MM.1S (cell line): ENCODE measurements at regions not wholly inside any gene's neighbourhood (a gene's known extent, or its start where the extent isn't known, plus 50 kb on each side); places are given as distances from the start of the nearest gene placed in this dataset.

Experiments used
- DNase-seq: peaks from one replicate; pipeline ENCODE4 v3.0.0-alpha.2; 2015
- H2AFZ ChIP-seq: fragments of 300-600 bp; sonication (generic); 2 replicates; pipeline ENCODE4 v1.6.0; 2016; ENCODE audit warnings: antibody characterized with exemption, low read length
- H3F3A ChIP-seq: fragments of 300-600 bp; sonication (generic); 2 replicates; pipeline ENCODE4 v1.6.1; 2016; ENCODE audit warnings: mild to moderate bottlenecking, antibody characterized with exemption, low read length, moderate library complexity, mixed read lengths; ENCODE audit not compliant: insufficient read depth
- H3K27ac ChIP-seq: fragments of 300-600 bp; sonication (generic); 2 replicates; pipeline ENCODE4 v1.5.1; 2016; ENCODE audit warnings: mild to moderate bottlenecking, low read length
- H3K27me3 ChIP-seq: fragments of 300-600 bp; sonication (generic); replicated peaks from 2 replicates; pipeline ENCODE4 v1.6.0; 2016; ENCODE audit warnings: low read length; ENCODE audit not compliant: insufficient read depth
- H3K36me3 ChIP-seq: fragments of 300-600 bp; sonication (generic); replicated peaks from 2 replicates; pipeline ENCODE4 v1.6.1; 2016; ENCODE audit warnings: mild to moderate bottlenecking, low read length, mixed read lengths; ENCODE audit not compliant: insufficient read depth
- H3K4me1 ChIP-seq: fragments of 300-600 bp; sonication (generic); 2 replicates; pipeline ENCODE4 v1.6.1; 2016; ENCODE audit warnings: low read length, mixed read lengths
- H3K4me2 ChIP-seq: fragments of 300-600 bp; sonication (generic); 2 replicates; pipeline ENCODE4 v1.6.0; 2016; ENCODE audit warnings: low read depth, low read length
- H3K4me3 ChIP-seq: fragments of 300-600 bp; sonication (generic); 2 replicates; pipeline ENCODE4 v1.5.1; 2016; ENCODE audit warnings: low read length, mixed read lengths
- H3K79me2 ChIP-seq: fragments of 300-600 bp; sonication (generic); 2 replicates; pipeline ENCODE4 v1.6.1; 2016; ENCODE audit warnings: mixed run types, low read length, mixed read lengths
- H3K9ac ChIP-seq: fragments of 300-600 bp; sonication (generic); 2 replicates; pipeline ENCODE4 v1.6.1; 2016; ENCODE audit warnings: low read length, mixed read lengths
- H3K9me2 ChIP-seq: fragments of 300-600 bp; sonication (generic); replicated peaks from 2 replicates; pipeline ENCODE4 v1.6.1; 2016; ENCODE audit warnings: mild to moderate bottlenecking, low read length, mixed read lengths; ENCODE audit not compliant: insufficient read depth
- H3K9me3 ChIP-seq: fragments of 300-600 bp; sonication (generic); replicated peaks from 2 replicates; pipeline ENCODE4 v1.6.1; 2016; ENCODE audit warnings: mild to moderate bottlenecking, low read length, mixed read lengths; ENCODE audit not compliant: insufficient read depth
- H4K20me1 ChIP-seq: fragments of 300-600 bp; sonication (generic); 2 replicates; pipeline ENCODE4 v1.6.1; 2016; ENCODE audit warnings: mild to moderate bottlenecking, low read length, moderate library complexity, mixed read lengths; ENCODE audit not compliant: insufficient read depth
- EZH2 ChIP-seq: fragments of 300-600 bp; sonication (generic); optimal IDR thresholded peaks from 2 replicates; pipeline ENCODE3; 2017; ENCODE audit warnings: low read depth, mild to moderate bottlenecking, antibody characterized with exemption, low read length, mixed read lengths
- EZH2phosphoT487 ChIP-seq: fragments of 300-600 bp; sonication (generic); IDR thresholded peaks from 2 replicates; pipeline ENCODE4 v1.6.1; 2018; ENCODE audit warnings: antibody characterized with exemption, low read length
- TF ChIP-seq, protein P1 (sequence below): fragments of 300-600 bp; sonication (generic); IDR thresholded peaks from 2 replicates; pipeline ENCODE4 v1.5.1; 2016; ENCODE audit warnings: antibody characterized with exemption, low read length, mixed read lengths

DNA sequence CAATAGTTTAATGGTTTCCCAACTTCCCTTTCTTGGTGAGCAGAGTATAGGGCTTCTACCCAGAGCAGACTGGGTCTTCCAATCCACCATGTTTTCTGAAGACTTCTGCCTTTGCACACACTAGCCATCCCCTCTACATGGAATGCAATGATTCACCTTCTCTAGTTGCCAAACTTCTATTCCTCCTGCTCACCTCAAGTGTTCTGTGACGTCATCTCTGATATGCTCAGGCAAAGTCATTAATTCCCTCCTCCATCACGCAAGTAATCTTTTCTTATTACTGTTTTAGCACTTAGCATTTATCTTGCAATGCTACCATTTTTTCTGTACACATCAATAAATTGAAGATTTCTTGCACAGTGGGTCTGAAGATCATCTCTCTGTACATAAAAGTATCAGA, 174.2 kb downstream of the RBM26 start:
- H3K9ac ChIP-seq, result no peak overlapping the region
- no peaks in the 10 kb centered on the region for H3K9me3 ChIP-seq
- no peaks in the 10 kb centered on the region for H3K36me3 ChIP-seq
- TF ChIP-seq, protein P1, sequence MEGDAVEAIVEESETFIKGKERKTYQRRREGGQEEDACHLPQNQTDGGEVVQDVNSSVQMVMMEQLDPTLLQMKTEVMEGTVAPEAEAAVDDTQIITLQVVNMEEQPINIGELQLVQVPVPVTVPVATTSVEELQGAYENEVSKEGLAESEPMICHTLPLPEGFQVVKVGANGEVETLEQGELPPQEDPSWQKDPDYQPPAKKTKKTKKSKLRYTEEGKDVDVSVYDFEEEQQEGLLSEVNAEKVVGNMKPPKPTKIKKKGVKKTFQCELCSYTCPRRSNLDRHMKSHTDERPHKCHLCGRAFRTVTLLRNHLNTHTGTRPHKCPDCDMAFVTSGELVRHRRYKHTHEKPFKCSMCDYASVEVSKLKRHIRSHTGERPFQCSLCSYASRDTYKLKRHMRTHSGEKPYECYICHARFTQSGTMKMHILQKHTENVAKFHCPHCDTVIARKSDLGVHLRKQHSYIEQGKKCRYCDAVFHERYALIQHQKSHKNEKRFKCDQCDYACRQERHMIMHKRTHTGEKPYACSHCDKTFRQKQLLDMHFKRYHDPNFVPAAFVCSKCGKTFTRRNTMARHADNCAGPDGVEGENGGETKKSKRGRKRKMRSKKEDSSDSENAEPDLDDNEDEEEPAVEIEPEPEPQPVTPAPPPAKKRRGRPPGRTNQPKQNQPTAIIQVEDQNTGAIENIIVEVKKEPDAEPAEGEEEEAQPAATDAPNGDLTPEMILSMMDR, result no peak
- TF ChIP-seq EZH2, result no peak
- TF ChIP-seq EZH2phosphoT487, result no peak
- H3K79me2 ChIP-seq, result no peaks in the 10 kb centered on the region
- no peaks in the 10 kb centered on the region for H3K27me3 ChIP-seq
- no peak overlapping the region for H2AFZ ChIP-seq
- H4K20me1 ChIP-seq, result no peaks in the 10 kb centered on the region
- H3K4me1 ChIP-seq, result 0 out of 2 replicates have a peak, but pooled peaks cover 3% of the 10 kb centered on the region
- no peak overlapping the region for H3K27ac ChIP-seq
- no peak overlapping the region for H3K4me3 ChIP-seq
- H3K9me2 ChIP-seq, result no peaks in the 10 kb centered on the region
- no peaks in the 10 kb centered on the region for H3F3A ChIP-seq
- DNase-seq, result no peak
- H3K4me2 ChIP-seq, result no peak overlapping the region

DNA sequence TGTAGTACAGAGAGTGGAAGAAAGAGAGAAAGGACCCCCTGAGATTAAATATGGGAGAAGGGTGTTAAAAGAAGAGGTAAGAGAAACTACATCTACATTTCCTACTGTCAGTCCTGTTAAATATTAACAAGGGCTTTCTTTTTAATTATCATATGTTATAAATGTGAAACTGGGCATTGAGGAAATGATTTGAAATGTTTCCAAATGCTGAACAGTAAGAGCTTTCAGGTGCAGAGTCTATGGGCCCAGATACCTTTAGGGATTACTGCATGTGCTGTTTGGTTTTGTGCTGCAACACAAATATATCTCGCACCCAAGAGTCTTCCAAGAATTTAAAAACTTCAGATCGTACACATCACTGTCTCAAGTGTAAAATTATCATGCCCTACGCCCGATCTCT, 176.3 kb downstream of the RBM26 start:
- Histone ChIP-seq H3K27ac (no peak overlapping the region), H3K9ac (no peak overlapping the region), H2AFZ (no peak overlapping the region), H4K20me1 (no peaks in the 10 kb centered on the region), H3F3A (no peaks in the 10 kb centered on the region), H3K27me3 (no peaks in the 10 kb centered on the region), H3K9me2 (no peaks in the 10 kb centered on the region), H3K4me1 (0 out of 2 replicates have a peak, but pooled peaks cover 3% of the 10 kb centered on the region), H3K9me3 (no peaks in the 10 kb centered on the region), H3K4me2 (no peak overlapping the region), H3K4me3 (no peak overlapping the region), H3K36me3 (no peaks in the 10 kb centered on the region), H3K79me2 (no peaks in the 10 kb centered on the region)
- no peak for DNase-seq
- TF ChIP-seq, protein P1, result no peak
- TF ChIP-seq EZH2phosphoT487, result no peak
- no peak for TF ChIP-seq EZH2

DNA sequence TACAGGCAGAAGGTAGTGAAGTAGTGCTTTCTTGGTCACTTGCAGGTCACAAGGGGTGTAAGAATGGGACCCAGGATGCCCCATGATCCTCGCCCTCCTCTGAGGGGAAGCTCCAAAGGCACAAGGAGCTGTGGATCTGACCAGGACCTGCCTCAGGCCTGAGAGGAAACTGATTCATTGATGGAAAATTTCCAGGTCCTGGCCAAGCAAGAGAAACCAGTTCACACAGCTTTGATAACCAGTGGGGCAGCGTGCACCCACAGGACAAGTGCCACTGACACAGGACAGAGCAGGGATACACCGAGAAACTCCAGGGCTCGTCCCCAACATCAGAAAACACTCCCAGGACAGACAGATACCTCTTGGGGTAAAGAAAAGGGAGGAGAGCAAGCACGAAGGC, 177.1 kb downstream of the RBM26 start:
- DNase-seq, result no peak
- Histone ChIP-seq H3K4me1 (0 out of 2 replicates have a peak, but pooled peaks cover 3% of the 10 kb centered on the region), H3K27ac (no peak overlapping the region), H3F3A (no peaks in the 10 kb centered on the region), H3K36me3 (no peaks in the 10 kb centered on the region), H3K4me2 (no peak overlapping the region), H3K79me2 (no peaks in the 10 kb centered on the region), H3K9me2 (no peaks in the 10 kb centered on the region), H3K27me3 (no peaks in the 10 kb centered on the region), H3K9me3 (no peaks in the 10 kb centered on the region), H2AFZ (no peak overlapping the region), H3K4me3 (no peak overlapping the region), H3K9ac (no peak overlapping the region), H4K20me1 (no peaks in the 10 kb centered on the region)
- TF ChIP-seq EZH2phosphoT487, result no peak
- no peak for TF ChIP-seq EZH2
- TF ChIP-seq, protein P1, result no peak
